Uterus (tissue), 3 donors: ENCODE measurements at regions not wholly inside any gene's neighbourhood (a gene's known extent, or its start where the extent isn't known, plus 50 kb on each side); places are given as distances from the start of the nearest gene placed in this dataset.
"Not testable (repeated sequence)": the region's sequence is repeated elsewhere in the genome, so short reads cannot be mapped to it uniquely, and the experiment has no call there.

Experiments
- DNase-seq, 2 donors: peaks; one replicate each; pipeline ENCODE4 v3.0.0-alpha.2; 2019 to 2020
- H3K27ac ChIP-seq, 2 donors: fragments of 200-600 bp; sonication (generic); 1 replicate in 1 of 2; 2 replicates in 1 of 2; pipeline ENCODE4 v1.5.1; 2016 to 2018
- H3K27me3 ChIP-seq, 2 donors: fragments of 200-600 bp; sonication (generic); one replicate each; pipeline ENCODE4 v1.5.1; 2018 to 2019; ENCODE audit warnings: control low read depth in 1 of 2
- H3K36me3 ChIP-seq, 2 donors: fragments of 200-600 bp; sonication (generic); one replicate each; pipeline ENCODE4 v1.5.1; 2019; ENCODE audit warnings: control low read depth in 1 of 2
- H3K4me1 ChIP-seq, 2 donors: fragments of 200-600 bp; sonication (generic); one replicate each; pipeline ENCODE4 v1.5.1; 2018 to 2019; ENCODE audit warnings: control low read depth in 1 of 2
- H3K4me3 ChIP-seq, 2 donors: fragments of 200-600 bp; sonication (generic); 1 replicate in 1 of 2; 2 replicates in 1 of 2; pipeline ENCODE4 v1.5.1; 2018 to 2019; ENCODE audit warnings: mild to moderate bottlenecking in 1 of 2
- H3K9me3 ChIP-seq, 2 donors: fragments of 200-600 bp; sonication (generic); one replicate each; pipeline ENCODE4 v1.5.1; 2019; ENCODE audit warnings: control low read depth in 1 of 2
- CTCF ChIP-seq, 4 experiments: fragments of 200-600 bp in 2 of 4; fragments of 450-650 bp in 2 of 4; sonication (generic) in 2 of 4; IDR thresholded peaks; one replicate each; pipeline ENCODE4 v1.5.1; 2016 to 2019; ENCODE audit warnings: antibody characterized with exemption in 4 of 4, mild to moderate bottlenecking in 2 of 4, moderate library complexity in 1 of 4
- POLR2A ChIP-seq, 2 donors: fragments of 450-650 bp; IDR thresholded peaks; one replicate each; pipeline ENCODE4 v1.6.1; 2016; ENCODE audit warnings: antibody characterized with exemption in 2 of 2, mild to moderate bottlenecking in 1 of 2, moderate library complexity in 1 of 2
- intact Hi-C: fragments of 100-400 bp; cut with DNase I; formaldehyde crosslinking; loops from one replicate; pipeline ENCODE4 v1.15.1; 2023; ENCODE audit warnings: low total_unique reads
- donor health status: DM: yes; HTN: yes; CAD: no.

- Histone ChIP-seq H3K4me1 (no peaks in the 10 kb centered on the region), H3K36me3 (no peaks in the 10 kb centered on the region), H3K27me3 (peaks cover 0 to 5% of the 10 kb centered on the region in 2 donors), H3K4me3 (no peak overlapping the region), H3K9me3 (peaks cover 0 to 4% of the 10 kb centered on the region in 2 donors), H3K27ac (no peak overlapping the region)
- intact Hi-C loops, result no loop called here
- TF ChIP-seq POLR2A (IDR thresholded peaks at IDR 0.05) (no peak), CTCF (IDR thresholded peaks at IDR 0.05) (no peak)
- no peak for DNase-seq
Observed at GRCh38 chr18:78273876-78274275, 705.7 kb upstream of the SALL3 start.

- H3K9me3 ChIP-seq, H3K4me3 ChIP-seq, H3K27ac ChIP-seq, H3K4me1 ChIP-seq, DNase-seq, intact Hi-C loops, H3K36me3 ChIP-seq, H3K27me3 ChIP-seq: not testable (repeated sequence)
Observed at GRCh38 chr18:78283425-78283824, 696.2 kb upstream of the SALL3 start.

- intact Hi-C loops, result no loop called here
- H3K27ac ChIP-seq, result no peak overlapping the region
- DNase-seq, result no peak
- peaks cover 0 to 5% of the 10 kb centered on the region in 2 donors for H3K27me3 ChIP-seq
- no peaks in the 10 kb centered on the region for H3K36me3 ChIP-seq
- H3K4me1 ChIP-seq, result peaks cover 0 to 4% of the 10 kb centered on the region in 2 donors
- TF ChIP-seq CTCF (IDR thresholded peaks at IDR 0.05) (no peak), POLR2A (IDR thresholded peaks at IDR 0.05) (no peak)
- no peaks in the 10 kb centered on the region for H3K9me3 ChIP-seq
- H3K4me3 ChIP-seq, result no peak overlapping the region
Observed at GRCh38 chr18:78292618-78293380, 686.8 kb upstream of the SALL3 start.

GRCh38 chr18:78293540-78293939 is 686.1 kb upstream of the SALL3 start:
- Histone ChIP-seq H3K4me1 (peaks cover 0 to 4% of the 10 kb centered on the region in 2 donors), H3K9me3 (no peaks in the 10 kb centered on the region), H3K36me3 (no peaks in the 10 kb centered on the region), H3K27me3 (peaks cover 0 to 5% of the 10 kb centered on the region in 2 donors), H3K4me3 (peak overlapping the region in 1 of 2 donors; percentile 6), H3K27ac (no peak overlapping the region)
- intact Hi-C loops, result no loop called here
- TF ChIP-seq CTCF (IDR thresholded peaks at IDR 0.05), result no peak
- TF ChIP-seq POLR2A (IDR thresholded peaks at IDR 0.05), result no peak
- peak in 1 of 2 donors; percentile 27 for DNase-seq

- intact Hi-C loops, result no loop called here
- H3K27me3 ChIP-seq, result peaks cover 0 to 5% of the 10 kb centered on the region in 2 donors
- no peak overlapping the region for H3K27ac ChIP-seq
- H3K9me3 ChIP-seq, result no peaks in the 10 kb centered on the region
- no peak for TF ChIP-seq CTCF (IDR thresholded peaks at IDR 0.05)
- no peak for TF ChIP-seq POLR2A (IDR thresholded peaks at IDR 0.05)
- H3K36me3 ChIP-seq, result no peaks in the 10 kb centered on the region
- no peak overlapping the region for H3K4me3 ChIP-seq
- no peak for DNase-seq
- H3K4me1 ChIP-seq, result peaks cover 0 to 4% of the 10 kb centered on the region in 2 donors
Observed at GRCh38 chr18:78293940-78294541, 685.6 kb upstream of the SALL3 start.
